IMR-90 (cell line): ENCODE measurements at regions not wholly inside any gene's neighbourhood (a gene's known extent, or its start where the extent isn't known, plus 50 kb on each side); places are given as distances from the start of the nearest gene placed in this dataset.

Experiments
- ATAC-seq: fragments of 200-7000 bp; cut with Tn5 transposase; 2 replicates; pipeline ENCODE4 v1.9.1; 2020; ENCODE audit warnings: low read depth, mild to moderate bottlenecking, moderate library complexity
- BruUV-seq: library from RNA; stranded (reverse); fragments of 400-500 nt; replicated peaks from 2 replicates; lab custom pipeline; 2021; lab: Mats Ljungman, UMichigan
- CTCF ChIA-PET: fragments of 300-600 bp; formaldehyde crosslinking; extraction: SDS; loops from one replicate; lab custom pipeline; 2021; ENCODE audit warnings: antibody characterized with exemption; lab: Yijun Ruan, JAX
- POLR2A ChIA-PET: fragments of 300-600 bp; sonication (Branson Sonifier 250); formaldehyde crosslinking; loops from one replicate; lab custom pipeline; 2022; ENCODE audit warnings: antibody characterized with exemption; ENCODE audit not compliant: unreplicated experiment; lab: Charles Lee
- DNase-seq: peaks from one replicate; pipeline ENCODE4 v3.0.0; 2013
- H2AFZ ChIP-seq: replicated peaks from 2 replicates; pipeline ENCODE3; 2013; ENCODE audit warnings: low read length, mild to moderate bottlenecking; ENCODE audit not compliant: poor library complexity
- H2AK5ac ChIP-seq: 2 replicates; pipeline ENCODE4 v1.6.1; 2013; ENCODE audit warnings: low read depth, low read length, inconsistent platforms
- H2AK9ac ChIP-seq: replicated peaks from 2 replicates; pipeline ENCODE3; 2013; ENCODE audit warnings: mild to moderate bottlenecking, low read depth, low read length, moderate library complexity; ENCODE audit not compliant: poor library complexity
- H2BK120ac ChIP-seq: 2 replicates; pipeline ENCODE4 v1.6.1; 2013; ENCODE audit warnings: low read depth, low read length, inconsistent platforms
- H2BK15ac ChIP-seq: 3 replicates; pipeline ENCODE4 v1.6.1; 2013; ENCODE audit warnings: low read depth, low read length, inconsistent platforms
- H2BK20ac ChIP-seq: 2 replicates; pipeline ENCODE4 v1.6.1; 2013; ENCODE audit warnings: low read depth, mild to moderate bottlenecking, inconsistent platforms, low read length, moderate library complexity
- H2BK5ac ChIP-seq: 2 replicates; pipeline ENCODE4 v1.6.1; 2013; ENCODE audit warnings: mild to moderate bottlenecking, low read depth, low read length, inconsistent platforms; ENCODE audit not compliant: poor library complexity, severe bottlenecking
- H3K14ac ChIP-seq: replicated peaks from 2 replicates; pipeline ENCODE4 v1.6.1; 2013; ENCODE audit warnings: low read depth, low read length, inconsistent platforms
- H3K18ac ChIP-seq: 2 replicates; pipeline ENCODE4 v1.6.1; 2013; ENCODE audit warnings: low read depth, low read length, control low read depth
- H3K23ac ChIP-seq: 2 replicates; pipeline ENCODE4 v1.6.1; 2013; ENCODE audit warnings: low read depth, low read length, inconsistent platforms
- H3K27ac ChIP-seq: 2 replicates; pipeline ENCODE4 v1.5.1; 2013; ENCODE audit warnings: mild to moderate bottlenecking, control low read depth, low read length; ENCODE audit not compliant: insufficient read depth
- H3K27me3 ChIP-seq: 2 replicates; pipeline ENCODE4 v1.6.1; 2013; ENCODE audit warnings: low read length; ENCODE audit not compliant: control insufficient read depth, insufficient read depth
- H3K36me3 ChIP-seq: 2 replicates; pipeline ENCODE4 v1.6.1; 2013; ENCODE audit warnings: low read length, mixed read lengths; ENCODE audit not compliant: control insufficient read depth, insufficient read depth
- H3K4ac ChIP-seq: 2 replicates; pipeline ENCODE4 v1.6.1; 2013; ENCODE audit warnings: low read depth, low read length, inconsistent platforms
- H3K4me1 ChIP-seq: 2 replicates; pipeline ENCODE4 v1.6.1; 2013; ENCODE audit warnings: low read length, mixed read lengths; ENCODE audit not compliant: control insufficient read depth, insufficient read depth
- H3K4me2 ChIP-seq: 2 replicates; pipeline ENCODE4 v1.6.1; 2013; ENCODE audit warnings: low read depth, mild to moderate bottlenecking, control low read depth, low read length, moderate library complexity
- H3K4me3 ChIP-seq: 2 replicates; pipeline ENCODE4 v1.5.1; 2013; ENCODE audit warnings: low read depth, mild to moderate bottlenecking, control low read depth, low read length, moderate library complexity; ENCODE audit not compliant: insufficient read depth
- H3K56ac ChIP-seq: 2 replicates; pipeline ENCODE4 v1.6.1; 2013; ENCODE audit warnings: low read length, inconsistent platforms; ENCODE audit not compliant: insufficient read depth; ENCODE audit errors: extremely low read depth
- H3K79me1 ChIP-seq, 2 experiments: 2 replicates each; pipeline ENCODE4 v1.6.1; 2013; ENCODE audit warnings: low read length in 2 of 2, inconsistent platforms in 1 of 2, low read depth in 1 of 2
- H3K9ac ChIP-seq: 2 replicates; pipeline ENCODE4 v1.6.1; 2013; ENCODE audit warnings: low read depth, low read length, control low read depth
- H3K9me1 ChIP-seq: 2 replicates; pipeline ENCODE4 v1.6.1; 2013; ENCODE audit warnings: low read length, inconsistent platforms; ENCODE audit not compliant: insufficient read depth
- H3K9me3 ChIP-seq: 2 replicates; pipeline ENCODE4 v1.6.1; 2013; ENCODE audit warnings: low read length; ENCODE audit not compliant: control insufficient read depth, insufficient read depth
- H4K20me1 ChIP-seq: 2 replicates; pipeline ENCODE4 v1.6.1; 2013; ENCODE audit warnings: low read length, inconsistent platforms; ENCODE audit not compliant: insufficient read depth
- H4K5ac ChIP-seq: 2 replicates; pipeline ENCODE4 v1.6.1; 2013; ENCODE audit warnings: mild to moderate bottlenecking, low read depth, low read length, control low read depth
- H4K8ac ChIP-seq, 2 experiments: 2 replicates each; pipeline ENCODE4 v1.6.1; 2013; ENCODE audit warnings: low read depth in 2 of 2, low read length in 2 of 2, control low read depth in 1 of 2, inconsistent platforms in 1 of 2
- H4K91ac ChIP-seq: 2 replicates; pipeline ENCODE4 v1.6.1; 2013; ENCODE audit warnings: low read depth, low read length, inconsistent platforms; ENCODE audit not compliant: insufficient read depth
- BHLHE40 ChIP-seq: fragments of 150-350 bp; IDR thresholded peaks from 2 replicates; pipeline ENCODE4 v1.6.1; 2016; ENCODE audit warnings: mild to moderate bottlenecking, low read depth, low read length
- FOS ChIP-seq: fragments of 150-350 bp; IDR thresholded peaks from 2 replicates; pipeline ENCODE4 v1.6.1; 2016; ENCODE audit warnings: low read depth, low read length
- MAZ ChIP-seq: IDR thresholded peaks from 2 replicates; pipeline ENCODE4 v1.6.1; 2012; ENCODE audit warnings: low read depth, mild to moderate bottlenecking, low read length, improper control_type of control experiment, moderate library complexity, borderline replicate concordance
- NFE2L2 ChIP-seq: fragments of 150-350 bp; IDR thresholded peaks from 2 replicates; pipeline ENCODE4 v1.6.1; 2016; ENCODE audit warnings: low read depth, mild to moderate bottlenecking, low read length
- WGBS, 2 experiments: methylation state at CpG; one replicate each; pipeline versions ENCODE4 v1.1.5 to v1.1.7; 2013; ENCODE audit warnings: missing lambda C conversion rate in 2 of 2; ENCODE audit not compliant: insufficient read length in 1 of 2; ENCODE audit errors: extremely low coverage in 2 of 2; 5-methylcytosine and 5-hydroxymethylcytosine counted together
- dilution Hi-C: fragments of 300-500 bp; cut with HindIII; formaldehyde crosslinking; loops from one replicate; pipeline ENCODE4 v1.14.3; 2018; ENCODE audit warnings: low sequenced_read_pairs; ENCODE audit not compliant: unreplicated experiment
- in situ Hi-C: fragments of 300-500 bp; cut with MboI; formaldehyde crosslinking; loops from 3 replicates; pipeline ENCODE4 v1.14.3; 2019; ENCODE audit warnings: low sequenced_read_pairs, inconsistent platforms, mixed read lengths
- intact Hi-C: fragments of 100-400 bp; cut with micrococcal nuclease; formaldehyde crosslinking; loops from 2 replicates; pipeline ENCODE4 v1.10.0; 2022

- H4K5ac ChIP-seq, result no peak overlapping the region
- ChIA-PET POLR2A (no interaction called here), CTCF (interaction anchor here (2.2 kb wide), 1 partner anchor 10 kb away, joined by 4 read pairs; no protein-coding TSS in a partner anchor)
- WGBS, 2 experiments, result no CpG with 5 or more reads among the region's 2 CpGs
- no peaks in the 10 kb centered on the region for H3K36me3 ChIP-seq
- no peak overlapping the region for H3K27ac ChIP-seq
- TF ChIP-seq MAZ (no peak), FOS (0 out of 2 replicates have a peak, but pooled peaks have one; percentile 22), BHLHE40 (peak; percentile 21; the same call in 1 of the 2 replicates), NFE2L2 (no peak)
- H3K9me3 ChIP-seq, result no peaks in the 10 kb centered on the region
- H2BK5ac ChIP-seq, result peak overlapping the region; percentile 36
- no peaks in the 10 kb centered on the region for H3K79me1 ChIP-seq
- no peak overlapping the region for H2AK5ac ChIP-seq
- ATAC-seq (peak; percentile 71), DNase-seq (peak; percentile 89)
- dilution Hi-C loops, result no loop called here
- no peak overlapping the region for H2BK15ac ChIP-seq
- in situ Hi-C loops, result no loop called here
- H3K23ac ChIP-seq, result no peak overlapping the region
- no peak overlapping the region for H2BK20ac ChIP-seq
- H3K27me3 ChIP-seq, result no peaks in the 10 kb centered on the region
- no peak overlapping the region for H4K91ac ChIP-seq
- no peak overlapping the region for H3K4ac ChIP-seq
- H3K9me1 ChIP-seq, result peaks cover 9% of the 10 kb centered on the region; the same call in 1 of the 2 replicates
- no peak overlapping the region for H3K9ac ChIP-seq
- no peak overlapping the region for H3K56ac ChIP-seq
- H3K14ac ChIP-seq, result no peak overlapping the region
- H4K8ac ChIP-seq, result no peak overlapping the region
- H2AK9ac ChIP-seq, result no peak overlapping the region
- H2BK120ac ChIP-seq, result no peak overlapping the region
- no peak overlapping the region for H3K4me3 ChIP-seq
- no peaks in the 10 kb centered on the region for H4K20me1 ChIP-seq
- intact Hi-C loops, result loop anchor here (5.0 kb wide), 3 partner anchors 230 to 925 kb away; no protein-coding TSS in a partner anchor
- H3K18ac ChIP-seq, result no peak overlapping the region
- H2AFZ ChIP-seq, result no peak overlapping the region
- peaks cover 9% of the 10 kb centered on the region for H3K4me1 ChIP-seq
- BruUV-seq, result no TSS peak
- H3K4me2 ChIP-seq, result peak overlapping the region; percentile 62; the same call in 1 of the 2 replicates
Observed at GRCh38 chr3:70726961-70727360, 414.5 kb upstream of the MDFIC2 start.
